T follicular helper cell (primary cell): ENCODE measurements at regions not wholly inside any gene's neighbourhood (a gene's known extent, or its start where the extent isn't known, plus 50 kb on each side); places are given as distances from the start of the nearest gene placed in this dataset.

Experiments
- DNase-seq: peaks from one replicate; pipeline ENCODE4 v3.0.0-alpha.2; 2020; ENCODE audit warnings: low read depth

- no peak for DNase-seq
Observed at GRCh38 chr15:70426096-70426821, 328.5 kb upstream of the TLE3 start.

DNA sequence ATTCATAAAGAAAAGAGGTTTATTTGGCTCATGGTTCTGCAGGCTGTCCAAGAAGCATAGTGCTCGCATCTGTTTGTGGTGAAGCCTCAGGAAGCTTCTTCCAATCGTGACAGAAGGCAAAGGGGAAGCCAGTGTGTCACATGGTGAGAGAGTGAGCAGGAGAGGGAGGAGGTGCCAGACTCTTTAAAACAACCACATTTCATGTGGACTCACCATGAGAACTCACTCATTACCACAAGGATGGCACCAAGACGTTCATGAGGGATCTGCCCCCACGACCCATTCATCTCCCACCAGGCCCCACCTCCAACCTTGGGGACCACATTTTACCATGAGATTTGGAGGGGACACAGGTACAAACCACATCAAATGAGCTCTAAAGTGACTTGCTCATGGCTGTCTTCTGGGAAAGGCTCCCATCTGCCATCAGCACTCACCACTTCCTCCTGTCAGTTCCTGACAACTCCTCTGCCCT lies 327.3 kb upstream of the TLE3 start:
- no peak for DNase-seq

GRCh38 chr15:70423267-70423666 lies 325.6 kb upstream of the TLE3 start:
- DNase-seq: no peak

- no peak for DNase-seq
Observed at GRCh38 chr15:70422342-70422741, 324.6 kb upstream of the TLE3 start.

GRCh38 chr15:70420948-70421482 lies 323.3 kb upstream of the TLE3 start:
- DNase-seq: no peak

GRCh38 chr15:70420086-70420947 lies 322.6 kb upstream of the TLE3 start:
- no peak for DNase-seq

DNA sequence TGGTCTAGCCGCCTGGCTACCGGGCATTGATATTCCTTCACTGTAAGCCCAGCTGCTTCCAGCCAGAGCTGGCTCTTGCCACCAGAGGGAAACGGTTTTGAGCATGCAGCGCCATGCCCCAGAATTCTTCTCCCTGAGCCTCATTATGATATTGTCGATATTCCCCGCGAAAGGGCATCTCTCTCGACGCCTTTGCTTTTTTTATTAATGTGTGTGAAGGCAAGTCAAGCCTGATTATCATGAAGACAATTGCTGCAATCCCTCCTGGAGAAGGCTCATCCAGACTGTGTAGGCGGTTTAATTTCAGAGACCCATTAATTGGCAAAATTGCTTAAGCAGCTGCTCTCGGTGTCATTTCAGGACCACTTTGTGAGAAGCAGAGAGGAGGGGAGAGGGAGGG lies 321.2 kb upstream of the TLE3 start:
- no peak for DNase-seq

DNA sequence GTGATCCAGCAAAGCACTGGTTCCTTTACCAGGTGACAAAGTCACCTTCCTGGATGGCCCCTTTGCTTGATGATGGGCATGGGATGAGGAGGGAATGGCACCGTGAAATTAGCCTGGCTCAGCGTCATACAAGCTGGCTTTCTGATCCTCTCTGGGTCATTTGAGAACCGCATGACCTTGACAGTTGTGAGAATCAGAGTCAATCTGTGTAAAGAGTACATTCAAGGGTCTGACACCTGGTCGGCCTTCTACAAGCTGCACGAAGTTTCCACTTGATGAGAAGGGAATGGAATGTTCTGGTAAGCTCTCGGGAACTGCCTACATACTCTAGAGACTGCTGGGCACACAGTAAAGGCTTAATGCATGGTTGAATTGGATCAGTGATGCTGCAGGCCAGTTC lies 319.8 kb upstream of the TLE3 start:
- DNase-seq: no peak

DNA sequence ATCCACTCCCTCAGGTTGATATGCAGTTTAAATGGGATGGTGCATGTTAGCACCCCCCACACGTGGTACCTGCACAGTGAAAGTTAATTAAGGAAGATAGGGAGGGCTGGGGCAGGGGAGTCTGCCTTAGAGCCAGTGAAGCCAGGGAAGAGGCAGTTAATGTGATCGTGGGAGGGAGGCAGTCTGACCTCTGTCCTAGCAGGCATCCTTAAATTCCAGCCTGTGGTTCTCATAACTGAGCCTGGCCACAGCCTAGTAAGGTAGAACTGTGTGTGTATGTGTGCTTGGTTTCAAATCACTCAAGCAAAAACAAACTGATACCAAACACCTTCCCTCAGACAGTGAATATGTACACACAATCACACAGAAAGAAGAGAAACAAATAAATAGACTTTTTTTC lies 319.1 kb upstream of the TLE3 start:
- DNase-seq: no peak

- DNase-seq: no peak
Observed at GRCh38 chr15:70415398-70415797, 317.7 kb upstream of the TLE3 start.

DNA sequence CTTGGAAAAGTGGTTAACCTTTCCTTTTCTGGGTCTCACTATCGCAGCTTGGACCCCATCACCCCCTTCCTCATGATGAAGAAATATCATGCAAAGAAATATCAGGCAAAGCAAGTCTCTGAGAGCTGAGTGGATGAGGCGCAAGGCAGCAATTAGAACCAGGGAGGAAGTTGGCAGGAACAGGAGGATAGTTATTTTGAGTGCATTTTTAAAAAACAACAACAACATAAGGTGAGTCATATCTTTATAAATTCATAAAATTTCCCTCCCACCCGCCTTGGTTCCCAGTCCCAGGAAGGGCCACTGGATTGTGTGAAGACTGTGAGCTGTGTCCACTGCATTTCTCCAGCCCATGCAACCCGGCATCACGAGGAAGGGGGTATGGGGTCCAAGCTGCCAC lies 316.9 kb upstream of the TLE3 start:
- no peak for DNase-seq

- no peak for DNase-seq
Observed at GRCh38 chr15:70412794-70413193, 315.1 kb upstream of the TLE3 start.

DNA sequence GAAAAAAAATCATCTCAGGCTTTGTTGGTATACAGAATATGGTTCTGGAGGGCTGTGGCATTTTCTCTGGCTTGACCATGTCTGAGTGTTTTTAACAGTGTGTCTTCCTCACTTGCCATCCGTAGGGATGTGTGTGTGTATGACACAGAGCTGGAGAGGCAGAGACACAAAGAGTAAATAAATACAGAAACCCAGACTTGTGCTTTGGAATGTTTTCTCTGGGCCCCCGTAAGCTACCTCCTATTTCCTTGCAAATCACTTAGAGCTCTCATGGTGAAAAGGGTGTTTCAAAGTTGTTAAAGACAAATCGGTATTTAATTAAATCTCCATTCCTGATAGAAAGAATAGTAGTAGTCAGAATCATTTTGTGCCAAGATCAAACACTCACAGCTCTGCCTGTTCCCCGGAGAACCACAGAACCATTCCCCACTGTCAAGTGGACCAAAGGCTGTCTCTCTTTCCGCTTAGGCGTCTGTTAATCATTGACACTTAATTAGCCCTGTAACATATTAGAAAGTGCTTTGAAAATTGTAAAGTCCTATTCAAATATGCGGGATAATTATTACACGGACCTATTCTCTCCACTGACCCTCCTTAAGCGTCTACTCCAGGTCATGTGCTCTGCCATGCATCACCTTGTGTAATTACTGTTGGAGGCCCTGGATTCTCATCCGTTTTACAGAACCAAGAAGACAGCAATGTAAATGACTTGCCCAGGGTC lies 313.6 kb upstream of the TLE3 start:
- no peak for DNase-seq

GRCh38 chr15:70410371-70410985 lies 312.8 kb upstream of the TLE3 start:
- DNase-seq: no peak

DNA sequence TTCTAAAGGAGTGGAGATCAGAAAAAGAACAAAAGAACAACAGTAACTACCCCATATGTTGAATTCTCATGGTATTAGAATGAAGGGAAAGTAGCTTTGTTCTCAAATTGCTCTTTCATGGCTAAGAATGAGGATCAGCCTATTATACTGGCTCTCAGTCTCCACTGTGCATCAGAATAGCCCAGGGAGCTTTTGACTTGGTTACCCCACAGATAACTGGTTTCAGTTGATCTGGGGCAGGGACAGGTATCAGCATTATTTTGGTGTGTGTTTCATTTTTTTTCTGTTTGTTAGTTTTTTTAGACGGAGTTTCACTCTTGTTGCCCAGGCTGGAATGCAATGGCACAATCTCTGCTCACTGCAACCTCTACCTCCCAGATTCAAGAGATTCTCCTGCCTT lies 311.7 kb upstream of the TLE3 start:
- no peak for DNase-seq

DNA sequence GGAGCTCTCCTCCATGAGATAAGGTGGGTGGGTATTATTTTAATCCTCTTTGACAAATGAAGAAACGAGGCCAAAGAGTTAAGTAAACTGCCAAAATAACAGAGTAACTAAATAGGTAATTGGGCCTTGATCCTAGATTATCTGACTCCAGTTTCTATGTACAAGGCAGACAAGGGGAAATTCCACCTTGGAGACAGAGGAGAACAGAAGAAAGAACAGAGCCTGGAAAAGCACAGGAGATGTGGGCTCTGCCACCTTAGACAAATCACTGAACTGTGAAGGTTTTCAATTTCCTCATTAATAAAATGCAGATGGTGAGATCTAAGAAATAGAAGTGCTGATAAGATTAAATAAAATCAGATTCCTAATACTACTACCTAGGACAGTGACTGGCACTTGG lies 310.2 kb upstream of the TLE3 start:
- DNase-seq: no peak

- no peak for DNase-seq
Observed at GRCh38 chr15:70407336-70407670, 309.6 kb upstream of the TLE3 start.

DNA sequence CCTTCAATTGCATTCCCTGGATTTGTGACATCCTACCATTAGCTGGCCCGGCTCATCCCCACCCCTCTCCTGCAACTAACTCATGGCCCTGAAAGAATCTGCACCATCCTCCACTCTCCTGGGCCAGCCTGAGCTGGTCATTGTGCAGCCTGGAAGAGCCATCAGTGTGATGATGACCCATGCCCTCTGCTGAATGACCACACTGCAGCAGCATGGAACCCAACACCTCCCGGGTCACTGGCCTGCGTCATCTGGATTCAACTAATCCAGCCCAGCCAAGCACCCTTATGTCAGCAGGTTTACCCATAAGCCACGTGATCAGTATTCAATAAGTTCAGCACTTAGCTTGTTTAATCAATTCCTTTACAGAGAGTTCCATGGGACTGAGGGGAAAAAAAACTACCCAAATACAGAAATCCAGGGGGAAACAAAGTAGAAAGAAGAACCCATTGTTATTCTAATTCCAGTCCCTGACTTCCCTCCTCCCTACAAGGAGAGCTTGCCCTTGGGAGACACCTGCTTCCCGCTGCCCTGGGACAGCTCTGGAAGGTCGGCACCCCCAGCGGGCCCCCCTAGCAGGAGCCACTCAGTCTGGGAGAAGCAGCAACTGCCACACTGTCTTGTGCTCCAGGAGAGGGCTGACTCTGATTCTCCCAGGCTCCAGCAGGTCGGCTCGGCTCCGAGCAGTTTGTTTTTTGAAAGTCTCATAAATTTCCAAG lies 309.1 kb upstream of the TLE3 start:
- DNase-seq: no peak

DNA sequence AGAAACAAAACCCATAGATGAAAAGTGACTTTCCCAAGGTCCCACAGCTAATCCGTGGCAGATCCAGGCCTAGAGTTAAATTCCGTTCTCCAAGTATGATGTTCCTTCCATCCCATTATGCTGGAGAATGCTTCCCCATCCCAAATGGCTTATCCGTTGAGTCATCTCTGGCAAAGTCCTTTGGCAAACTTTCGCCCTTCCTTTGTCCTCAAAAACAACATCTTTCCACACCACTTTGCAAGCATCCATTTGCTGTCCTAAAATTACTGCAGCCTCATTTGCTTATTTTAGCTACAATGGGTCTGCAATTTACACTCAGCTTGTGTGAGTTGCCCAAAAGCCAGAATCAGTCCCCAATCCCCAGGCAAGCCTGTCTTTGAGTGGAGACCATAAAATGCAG lies 304.0 kb upstream of the TLE3 start:
- DNase-seq: no peak

DNA sequence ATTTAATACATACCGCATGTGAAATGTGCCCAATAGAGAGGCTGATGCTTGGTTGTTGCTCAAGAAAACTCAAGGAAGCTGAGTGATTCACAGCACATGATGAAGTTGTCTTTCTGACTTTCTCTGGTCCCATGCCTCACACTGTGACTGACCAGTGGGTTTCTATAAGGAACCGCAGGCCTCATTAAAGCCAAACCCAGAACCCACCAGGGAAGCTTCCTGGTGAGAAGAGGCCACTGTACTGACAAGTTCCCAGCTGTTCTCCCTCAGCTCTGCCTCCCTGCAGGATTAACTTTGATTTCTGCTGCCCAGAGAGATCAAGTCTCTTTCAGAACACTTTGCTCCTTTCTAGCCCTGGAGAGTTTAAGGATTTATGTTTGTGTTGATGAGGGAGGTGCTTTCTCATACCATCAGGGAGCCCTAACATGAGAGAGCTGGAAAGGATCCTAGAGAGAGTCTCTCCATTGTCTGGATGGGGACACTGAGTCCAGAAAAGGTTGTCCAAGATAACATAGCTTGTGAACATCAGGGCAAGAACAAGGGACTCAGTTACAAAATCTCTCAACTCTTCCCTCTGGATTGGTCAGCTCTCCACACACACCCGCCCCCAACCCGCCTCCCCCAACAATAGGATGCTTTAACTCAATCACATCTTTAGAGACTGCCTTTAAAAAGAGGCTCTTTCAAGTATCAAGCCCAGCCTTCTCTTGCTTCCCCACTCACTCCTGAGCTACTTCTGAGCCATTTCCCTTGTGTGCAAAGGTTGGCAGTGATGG lies 303.2 kb upstream of the TLE3 start:
- DNase-seq: no peak

GRCh38 chr15:70399204-70399603 lies 301.5 kb upstream of the TLE3 start:
- DNase-seq: no peak
